K562 (cell line): ENCODE measurements at regions not wholly inside any gene's neighbourhood (a gene's known extent, or its start where the extent isn't known, plus 50 kb on each side); places are given as distances from the start of the nearest gene placed in this dataset.

Experiments used
- ATAC-seq: fragments of 200-7000 bp; cut with Tn5 transposase; 3 replicates; pipeline ENCODE4 v1.9.1; 2020; ENCODE audit warnings: moderate library complexity
- BruUV-seq: library from RNA; stranded (reverse); fragments of 400-500 nt; replicated peaks from 2 replicates; lab custom pipeline; 2021; lab: Mats Ljungman, UMichigan
- CTCF ChIA-PET: fragments of 300-600 bp; formaldehyde crosslinking; extraction: SDS; loops from one replicate; lab custom pipeline; 2021; ENCODE audit warnings: low intra/inter-chr PET ratio; lab: Yijun Ruan, JAX
- POLR2A ChIA-PET: fragments of 300-600, 350-650 bp; sonication (Branson Sonifier 250); formaldehyde crosslinking; extraction: SDS; loops from one replicate; lab custom pipeline; 2021; ENCODE audit warnings: antibody characterized with exemption, inconsistent platforms; lab: Yijun Ruan, JAX
- DNase-seq, 4 experiments: peaks; one replicate each; pipeline versions ENCODE4 v3.0.0 to v3.0.0-alpha.2; 2011 to 2018; ENCODE audit warnings: low spot score in 3 of 4, mixed read lengths in 3 of 4; ENCODE audit errors: extremely low read depth in 1 of 4
- FAIRE-seq: peaks from 2 replicates; lab custom pipeline; 2011; peaks lifted over from hg19 to GRCh38; lab: Jason Lieb, UNC
- H2AFZ ChIP-seq: 2 replicates; pipeline ENCODE4 v1.6.0; 2011; ENCODE audit warnings: low read depth, low read length, control low read depth, inconsistent platforms
- H3K27ac ChIP-seq: fragments of 200-600 bp; 3 replicates; pipeline ENCODE4 v1.8.0; 2011; ENCODE audit warnings: low read depth, mild to moderate bottlenecking, control low read depth, inconsistent platforms, low read length, moderate library complexity, mixed read lengths; ENCODE audit errors: extremely low read depth
- H3K27me3 ChIP-seq, 2 experiments: fragments of 300-600 bp in 1 of 2; 2 replicates in 1 of 2; 3 replicates in 1 of 2; pipeline versions ENCODE4 v1.6.0 to v1.8.0; 2011; ENCODE audit warnings: inconsistent platforms in 2 of 2, low read length in 2 of 2, mild to moderate bottlenecking in 1 of 2, mixed read lengths in 1 of 2, moderate library complexity in 1 of 2; ENCODE audit not compliant: control insufficient read depth in 2 of 2, insufficient read depth in 2 of 2
- H3K36me3 ChIP-seq: fragments of 300-600 bp; 3 replicates; pipeline ENCODE4 v1.8.0; 2011; ENCODE audit warnings: mild to moderate bottlenecking, low read length, inconsistent platforms; ENCODE audit not compliant: control insufficient read depth, insufficient read depth
- H3K4me1 ChIP-seq, 2 experiments: fragments of 200-600 bp in 1 of 2; replicated peaks in 1 of 2; 2 replicates in 1 of 2; 3 replicates in 1 of 2; pipeline versions ENCODE4 v1.5.1 to v1.8.0; 2011; ENCODE audit warnings: inconsistent platforms in 2 of 2, low read length in 2 of 2, mild to moderate bottlenecking in 1 of 2, mixed read lengths in 1 of 2, moderate library complexity in 1 of 2; ENCODE audit not compliant: control insufficient read depth in 2 of 2, insufficient read depth in 2 of 2
- H3K4me2 ChIP-seq: 2 replicates; pipeline ENCODE4 v1.6.1; 2011; ENCODE audit warnings: low read length, control low read depth, inconsistent platforms, mixed read lengths; ENCODE audit not compliant: insufficient read depth
- H3K4me3 ChIP-seq: fragments of 200-600 bp; sonication (generic), shearing (Covaris generic); 2 replicates; pipeline ENCODE4 v1.5.1; 2016; ENCODE audit warnings: control low read depth, inconsistent platforms
- H3K79me2 ChIP-seq: fragments of 200-600 bp; 3 replicates; pipeline ENCODE4 v1.8.0; 2011; ENCODE audit warnings: low read length, inconsistent platforms; ENCODE audit not compliant: control insufficient read depth, insufficient read depth
- H3K9ac ChIP-seq, 2 experiments: 2 replicates each; pipeline versions ENCODE4 v1.6.0 to v1.6.1; 2011; ENCODE audit warnings: low read depth in 2 of 2, low read length in 2 of 2, control low read depth in 1 of 2, inconsistent platforms in 1 of 2, mild to moderate bottlenecking in 1 of 2, mixed read lengths in 1 of 2; ENCODE audit not compliant: insufficient read depth in 1 of 2
- H3K9me1 ChIP-seq: one replicate; pipeline ENCODE4 v1.6.0; 2011; ENCODE audit warnings: inconsistent platforms, mild to moderate bottlenecking, low read length, moderate library complexity; ENCODE audit not compliant: control insufficient read depth, insufficient read depth
- H3K9me3 ChIP-seq: replicated peaks from 2 replicates; pipeline ENCODE4 v1.5.1; 2011; ENCODE audit warnings: low read depth, low read length, inconsistent platforms; ENCODE audit not compliant: control insufficient read depth, insufficient read depth
- H4K20me1 ChIP-seq: replicated peaks from 2 replicates; pipeline ENCODE4 v1.6.1; 2011; ENCODE audit warnings: low read length, inconsistent platforms, mixed read lengths; ENCODE audit not compliant: control insufficient read depth, insufficient read depth
- ADNP ChIP-seq: fragments of 200-800 bp; sonication (Bioruptor generic); IDR thresholded peaks from 2 replicates; pipeline ENCODE4 v1.6.1; 2016; ENCODE audit warnings: missing genetic modification characterization, missing compliant biosample characterization
- EP400 ChIP-seq: fragments of 450-650 bp; IDR thresholded peaks from 2 replicates; pipeline ENCODE4 v1.6.1; 2017; ENCODE audit warnings: antibody characterized with exemption, mild to moderate bottlenecking, moderate library complexity
- ESRRB ChIP-seq: fragments of 250-450 bp; sonication (Bioruptor Pico); IDR thresholded peaks from 2 replicates; pipeline ENCODE4 v1.5.0; 2020; ENCODE audit warnings: mild to moderate bottlenecking, moderate library complexity, borderline replicate concordance
- KLF10 ChIP-seq: fragments of 250-450 bp; sonication (Bioruptor Pico); IDR thresholded peaks from 2 replicates; pipeline ENCODE4 v1.6.1; 2021; ENCODE audit warnings: matching md5 sums
- MCM7 ChIP-seq, 2 experiments: fragments of 450-650 bp; IDR thresholded peaks; 2 replicates each; pipeline ENCODE4 v1.6.1; 2016 to 2018
- NFATC3 ChIP-seq: fragments of 450-650 bp; IDR thresholded peaks from 2 replicates; pipeline ENCODE4 v1.6.1; 2017; ENCODE audit warnings: mild to moderate bottlenecking
- NFRKB ChIP-seq: fragments of 450-650 bp; IDR thresholded peaks from 2 replicates; pipeline ENCODE4 v1.6.1; 2016; ENCODE audit warnings: low read depth
- NKRF ChIP-seq: fragments of 450-650 bp; IDR thresholded peaks from 2 replicates; pipeline ENCODE4 v1.6.1; 2016; ENCODE audit warnings: borderline replicate concordance
- SPI1 ChIP-seq: IDR thresholded peaks from 2 replicates; pipeline ENCODE4 v1.6.1; 2011; ENCODE audit warnings: low read depth, low read length, control low read depth, borderline replicate concordance
- STAG1 ChIP-seq: sonication (generic); formaldehyde crosslinking; IDR thresholded peaks from 2 replicates; pipeline ENCODE4 v1.5.0; 2020; ENCODE audit warnings: missing genetic modification reagents, borderline replicate concordance
- XRCC3 ChIP-seq: fragments of 450-650 bp; IDR thresholded peaks from 2 replicates; pipeline ENCODE4 v1.6.1; 2017; ENCODE audit warnings: mild to moderate bottlenecking, moderate library complexity
- ZBTB1 ChIP-seq: sonication (generic); formaldehyde crosslinking; IDR thresholded peaks from 2 replicates; pipeline ENCODE4 v1.8.1; 2023; ENCODE audit warnings: missing genetic modification reagents, low read depth, mild to moderate bottlenecking, borderline replicate concordance
- WGBS: fragments of 100-300 bp; shearing (Covaris generic); methylation state at CpG from one replicate; pipeline ENCODE4 v1.1.6; 2016; ENCODE audit warnings: low coverage, mixed read lengths; ENCODE audit not compliant: insufficient coverage; ENCODE audit errors: missing lambda C conversion rate; 5-methylcytosine and 5-hydroxymethylcytosine counted together
- in situ Hi-C: fragments of 300-500 bp; cut with MboI; formaldehyde crosslinking; loops from 4 replicates; pipeline ENCODE4 v1.15.0; 2018; ENCODE audit warnings: inconsistent platforms, mixed read lengths
- intact Hi-C: fragments of 100-400 bp; cut with micrococcal nuclease; formaldehyde crosslinking; loops from 2 replicates; pipeline ENCODE4 v1.14.2; 2022

- Histone ChIP-seq H4K20me1 (no peaks in the 10 kb centered on the region), H2AFZ (no peak overlapping the region), H3K27me3 (peaks cover 7 to 12% of the 10 kb centered on the region in 2 experiments; a peak in 4 of 5 replicates), H3K4me2 (no peak overlapping the region), H3K36me3 (no peaks in the 10 kb centered on the region), H3K9me1 (no peaks in the 10 kb centered on the region), H3K4me1 (no peaks in the 10 kb centered on the region), H3K4me3 (no peak overlapping the region)
- CTCF ChIA-PET = no interaction called here
- intact Hi-C loops = no loop called here
- DNase-seq (no peak), ATAC-seq (no peak)
- WGBS = 0% methylated on average over 2 of the region's 2 CpGs
- TF ChIP-seq SPI1 = peak; percentile 76
- no peak for TF ChIP-seq MCM7 (IDR thresholded peaks at IDR 0.05)
- TF ChIP-seq, all 486 proteins: peak for 1
- POLR2A ChIA-PET = interaction anchor here (0.6 kb wide), 1 partner anchor 577 kb away, joined by 3 read pairs; no protein-coding TSS in a partner anchor
- no peak overlapping the region for H3K9ac ChIP-seq
- no peak for FAIRE-seq
- H3K27ac ChIP-seq = no peak overlapping the region
- no peaks in the 10 kb centered on the region for H3K9me3 ChIP-seq
- in situ Hi-C loops = no loop called here
- H3K79me2 ChIP-seq = no peaks in the 10 kb centered on the region
- BruUV-seq = no TSS peak
Observed at GRCh38 chr12:47560415-47560814, 145.4 kb downstream of the RPAP3 start.

- in situ Hi-C loops = no loop called here
- POLR2A ChIA-PET = interaction anchor here (1.2 kb wide), 1 partner anchor 10 kb away, joined by 4 read pairs; no protein-coding TSS in a partner anchor
- H3K27ac ChIP-seq = no peak overlapping the region
- no peak for TF ChIP-seq EP400
- TF ChIP-seq KLF10 (CRISPR knock-in tag) = no peak
- no peak for TF ChIP-seq ZBTB1 (CRISPR knock-in tag)
- no peak for TF ChIP-seq ESRRB (CRISPR knock-in tag)
- no peak for TF ChIP-seq XRCC3
- TF ChIP-seq STAG1 (CRISPR knock-in tag) = no peak
- no peak for TF ChIP-seq ADNP
- no peak for TF ChIP-seq NKRF
- TF ChIP-seq NFRKB = no peak
- TF ChIP-seq NFATC3 = no peak
Observed at GRCh38 chr12:47558625-47559345, 147.0 kb downstream of the RPAP3 start.

More at GRCh38 chr12:47558625-47559345, 147.0 kb downstream of the RPAP3 start:
- H3K9ac ChIP-seq = no peak overlapping the region
- BruUV-seq = no TSS peak
- H3K9me3 ChIP-seq = no peaks in the 10 kb centered on the region
- H3K27me3 ChIP-seq = peaks cover 7 to 12% of the 10 kb centered on the region in 2 experiments; a peak in 4 of 5 replicates
- no peaks in the 10 kb centered on the region for H3K9me1 ChIP-seq
- H3K4me1 ChIP-seq = no peaks in the 10 kb centered on the region
- no peaks in the 10 kb centered on the region for H3K36me3 ChIP-seq
- CTCF ChIA-PET = no interaction called here
- H4K20me1 ChIP-seq = no peaks in the 10 kb centered on the region
- 1% methylated on average over 5 of the region's 5 CpGs for WGBS
- no peak overlapping the region for H3K4me2 ChIP-seq
- no peak for ATAC-seq
- intact Hi-C loops = no loop called here
- no peak overlapping the region for H2AFZ ChIP-seq
- no peak overlapping the region for H3K4me3 ChIP-seq
- DNase-seq = no peak
- no peak for FAIRE-seq
- no peaks in the 10 kb centered on the region for H3K79me2 ChIP-seq
